ENCODE measurements at regions not wholly inside any gene's neighbourhood (a gene's known extent, or its start where the extent isn't known, plus 50 kb on each side); places are given as distances from the start of the nearest gene placed in this dataset.

GRCh38 chr18:55910296-55910695 is 322.3 kb upstream of the TCF4 start:
- DNase-seq = no peak
- no peak overlapping the region for H2AFZ ChIP-seq (ENCODE audit: low read length)
- H3K36me3 ChIP-seq (replicated peaks; ENCODE audit: insufficient read depth, low read length) = no peaks in the 10 kb centered on the region
- H3F3A ChIP-seq (ENCODE audit: insufficient read depth, low read length) = no peaks in the 10 kb centered on the region
- no peaks in the 10 kb centered on the region for H3K4me1 ChIP-seq (ENCODE audit: low read length)
- H3K79me2 ChIP-seq (ENCODE audit: low read length) = no peaks in the 10 kb centered on the region
- no peak overlapping the region for H3K4me2 ChIP-seq (ENCODE audit: low read depth, low read length)
- no peaks in the 10 kb centered on the region for H3K9me3 ChIP-seq (replicated peaks; ENCODE audit: insufficient read depth, low read length)
- no peaks in the 10 kb centered on the region for H4K20me1 ChIP-seq (ENCODE audit: insufficient read depth, low read length)
- H3K4me3 ChIP-seq (ENCODE audit: low read length) = no peak overlapping the region
- H3K27ac ChIP-seq (ENCODE audit: low read length) = no peak overlapping the region
- no peak overlapping the region for H3K9ac ChIP-seq (ENCODE audit: low read length)
- H3K9me2 ChIP-seq (replicated peaks; ENCODE audit: insufficient read depth, low read length) = no peaks in the 10 kb centered on the region
- H3K27me3 ChIP-seq (replicated peaks; ENCODE audit: insufficient read depth, low read length) = no peaks in the 10 kb centered on the region
- TF ChIP-seq CTCF (IDR thresholded peaks at IDR 0.05; ENCODE audit: low read length) (no peak), EZH2 (optimal IDR thresholded peaks at IDR 0.05; ENCODE audit: low read depth, low read length) (no peak)

GRCh38 chr18:55908901-55909366 is 320.9 kb upstream of the TCF4 start:
- Histone ChIP-seq H4K20me1 (ENCODE audit: insufficient read depth, low read length) (no peaks in the 10 kb centered on the region), H3K4me1 (ENCODE audit: low read length) (no peaks in the 10 kb centered on the region), H3K27ac (ENCODE audit: low read length) (no peak overlapping the region), H3K9me2 (replicated peaks; ENCODE audit: insufficient read depth, low read length) (no peaks in the 10 kb centered on the region), H2AFZ (ENCODE audit: low read length) (peak overlapping the region; percentile 8; the same call in 1 of the 2 replicates), H3K4me2 (ENCODE audit: low read depth, low read length) (peak overlapping the region; percentile 12; the same call in 1 of the 2 replicates), H3F3A (ENCODE audit: insufficient read depth, low read length) (no peaks in the 10 kb centered on the region), H3K27me3 (replicated peaks; ENCODE audit: insufficient read depth, low read length) (no peaks in the 10 kb centered on the region), H3K9me3 (replicated peaks; ENCODE audit: insufficient read depth, low read length) (no peaks in the 10 kb centered on the region), H3K36me3 (replicated peaks; ENCODE audit: insufficient read depth, low read length) (no peaks in the 10 kb centered on the region), H3K4me3 (ENCODE audit: low read length) (no peak overlapping the region; the same call in 1 of the 2 replicates), H3K9ac (ENCODE audit: low read length) (no peak overlapping the region), H3K79me2 (ENCODE audit: low read length) (no peaks in the 10 kb centered on the region)
- TF ChIP-seq CTCF (IDR thresholded peaks at IDR 0.05; ENCODE audit: low read length) (no peak), EZH2 (optimal IDR thresholded peaks at IDR 0.05; ENCODE audit: low read depth, low read length) (no peak), EZH2phosphoT487 (IDR thresholded peaks at IDR 0.05; ENCODE audit: low read length) (no peak)
- DNase-seq = no peak

- Histone ChIP-seq H3K4me2 (ENCODE audit: low read depth, low read length) (no peak overlapping the region), H2AFZ (ENCODE audit: low read length) (no peak overlapping the region), H3K36me3 (replicated peaks; ENCODE audit: insufficient read depth, low read length) (no peaks in the 10 kb centered on the region), H3K27ac (ENCODE audit: low read length) (no peak overlapping the region), H3K9ac (ENCODE audit: low read length) (no peak overlapping the region), H3K27me3 (replicated peaks; ENCODE audit: insufficient read depth, low read length) (no peaks in the 10 kb centered on the region), H3F3A (ENCODE audit: insufficient read depth, low read length) (no peaks in the 10 kb centered on the region), H3K79me2 (ENCODE audit: low read length) (no peaks in the 10 kb centered on the region), H3K4me3 (ENCODE audit: low read length) (no peak overlapping the region), H3K9me3 (replicated peaks; ENCODE audit: insufficient read depth, low read length) (no peaks in the 10 kb centered on the region), H3K9me2 (replicated peaks; ENCODE audit: insufficient read depth, low read length) (no peaks in the 10 kb centered on the region), H3K4me1 (ENCODE audit: low read length) (no peaks in the 10 kb centered on the region), H4K20me1 (ENCODE audit: insufficient read depth, low read length) (no peaks in the 10 kb centered on the region)
- DNase-seq = no peak
- TF ChIP-seq EZH2 (optimal IDR thresholded peaks at IDR 0.05; ENCODE audit: low read depth, low read length) (no peak), EZH2phosphoT487 (IDR thresholded peaks at IDR 0.05; ENCODE audit: low read length) (no peak), CTCF (IDR thresholded peaks at IDR 0.05; ENCODE audit: low read length) (no peak)
Observed at GRCh38 chr18:55907453-55908175, 319.6 kb upstream of the TCF4 start.

All from MM.1S (cell line).